ENCODE measurements at regions not wholly inside any gene's neighbourhood (a gene's known extent, or its start where the extent isn't known, plus 50 kb on each side); places are given as distances from the start of the nearest gene placed in this dataset.
A peak's percentile ranks its signal among the peaks of the same experiment; 100 is the strongest.
"Not testable (repeated sequence)": the region's sequence is repeated elsewhere in the genome, so short reads cannot be mapped to it uniquely, and the experiment has no call there.

DNA sequence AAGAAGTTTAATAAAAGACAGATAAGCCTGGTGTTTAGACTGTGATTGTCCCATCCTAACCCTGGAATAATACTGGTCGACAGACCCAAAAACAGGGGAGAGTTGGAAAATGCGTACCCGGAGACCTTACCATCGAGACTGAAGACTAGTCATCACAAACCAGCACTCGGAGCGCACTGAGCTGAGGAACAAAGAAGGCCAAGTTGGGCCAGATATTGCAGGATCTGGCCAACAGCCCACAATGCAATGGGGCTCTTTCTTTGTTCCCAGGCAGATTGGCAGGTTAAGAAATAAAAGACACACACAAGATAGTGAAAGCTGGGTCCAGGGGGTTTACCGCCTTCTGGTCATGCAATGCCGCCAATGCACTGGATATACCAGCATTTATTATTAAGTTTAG lies 188.7 kb upstream of the RAI14 start:
- no peak overlapping the region for H3K4me3 ChIP-seq (ENCODE audit: low read depth, low read length)
- no peak for DNase-seq (ENCODE audit: low read depth)
- TF ChIP-seq POLR2A (IDR thresholded peaks at IDR 0.05; ENCODE audit: extremely low read depth, insufficient read length): no peak
- TF ChIP-seq MAX (IDR thresholded peaks at IDR 0.05; ENCODE audit: low read depth, low read length): no peak
- no peak for TF ChIP-seq MYC (IDR thresholded peaks at IDR 0.05; ENCODE audit: low read depth, low read length)
- no peak for TF ChIP-seq CTCF (IDR thresholded peaks at IDR 0.05; ENCODE audit: low read depth, low read length)

DNA sequence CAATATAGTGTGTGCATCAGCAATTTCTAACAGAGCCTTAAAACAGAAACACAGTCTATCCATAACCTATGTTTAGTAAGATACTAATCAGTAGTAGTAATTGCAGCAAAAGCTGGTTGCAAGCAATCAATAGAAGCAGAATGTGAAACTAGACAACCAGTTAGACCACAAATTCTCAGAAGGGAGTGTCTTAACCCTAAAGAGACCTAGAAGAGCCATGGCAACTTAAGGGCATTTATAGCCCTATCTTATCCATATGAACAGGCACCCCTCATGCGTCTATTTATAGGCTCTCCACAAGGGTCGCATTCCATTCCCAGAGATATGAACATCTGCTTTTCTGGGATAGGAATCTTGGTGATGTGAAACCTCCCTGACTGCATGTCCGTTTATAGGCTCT lies 188.1 kb upstream of the RAI14 start:
- not testable (repeated sequence) for DNase-seq (ENCODE audit: low read depth); H3K4me3 ChIP-seq (ENCODE audit: low read depth, low read length)

DNA sequence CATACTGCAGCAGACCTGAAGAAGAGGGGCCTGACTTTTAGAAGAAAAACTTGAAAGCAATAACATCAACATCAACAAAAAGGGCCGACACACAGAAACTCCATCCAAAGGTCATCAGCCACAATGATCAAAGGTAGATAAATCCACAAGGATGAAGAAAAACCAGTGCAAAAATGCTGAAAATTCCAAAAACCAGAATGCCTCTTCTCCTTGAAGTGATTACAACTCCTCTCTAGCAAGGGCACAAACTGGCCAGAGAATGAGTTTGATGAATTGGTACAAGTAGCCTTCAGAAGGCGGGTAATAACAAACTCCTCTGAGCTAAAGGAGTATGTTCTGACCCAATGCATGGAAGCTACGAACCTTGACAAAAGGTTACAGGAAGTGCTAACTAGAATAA lies 186.2 kb upstream of the RAI14 start:
- no peak for DNase-seq (ENCODE audit: low read depth)
- TF ChIP-seq CTCF (IDR thresholded peaks at IDR 0.05; ENCODE audit: low read depth, low read length) (no peak), POLR2A (IDR thresholded peaks at IDR 0.05; ENCODE audit: extremely low read depth, insufficient read length) (no peak), MAX (IDR thresholded peaks at IDR 0.05; ENCODE audit: low read depth, low read length) (no peak)
- H3K4me3 ChIP-seq (ENCODE audit: low read depth, low read length): no peak overlapping the region

GRCh38 chr5:34474573-34475021 lies 181.5 kb upstream of the RAI14 start:
- TF ChIP-seq POLR2A (IDR thresholded peaks at IDR 0.05; ENCODE audit: extremely low read depth, insufficient read length): no peak
- TF ChIP-seq CTCF (IDR thresholded peaks at IDR 0.05; ENCODE audit: low read depth, low read length): peak; percentile 97
- TF ChIP-seq MAX (IDR thresholded peaks at IDR 0.05; ENCODE audit: low read depth, low read length): peak; percentile 16; the same call in 1 of the 2 replicates
- TF ChIP-seq MYC (IDR thresholded peaks at IDR 0.05; ENCODE audit: low read depth, low read length): peak; percentile 9; the same call in 1 of the 2 replicates
- DNase-seq (ENCODE audit: low read depth): peak; percentile 64
- no peak overlapping the region for H3K4me3 ChIP-seq (ENCODE audit: low read depth, low read length)

DNA sequence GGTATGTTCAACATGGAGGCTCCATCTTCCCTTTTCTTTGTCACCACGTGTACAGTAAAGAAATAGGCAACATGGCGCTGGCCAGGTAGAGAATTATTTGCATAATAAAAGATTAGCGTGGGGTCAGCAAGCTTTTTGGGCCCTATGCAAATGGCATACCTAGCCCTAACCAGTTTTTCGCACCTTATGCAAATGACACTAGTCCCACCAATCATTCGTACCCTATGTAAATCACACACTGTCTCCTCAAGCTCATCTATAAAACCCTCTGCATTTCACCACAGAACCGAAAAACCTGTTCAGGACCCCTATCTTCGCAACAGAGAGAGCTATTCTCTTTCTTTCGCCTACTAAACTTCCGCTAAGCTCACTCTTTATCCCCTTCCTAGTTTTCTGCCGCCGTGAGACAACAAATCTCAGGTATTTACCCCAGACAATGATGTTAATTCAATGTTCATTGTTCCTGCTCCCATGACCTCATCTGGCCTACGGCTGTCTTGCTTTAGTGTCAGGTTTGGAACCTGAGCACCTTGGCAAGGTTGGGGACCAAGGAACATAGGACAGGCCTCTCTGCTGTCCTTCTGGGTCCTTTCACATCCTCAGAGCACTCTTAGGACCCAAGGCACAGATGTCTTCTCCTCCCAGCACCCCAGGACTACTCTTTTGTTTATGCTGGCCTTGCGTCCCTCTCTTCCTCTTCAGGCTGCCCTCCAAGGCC lies 180.7 kb upstream of the RAI14 start:
- H3K4me3 ChIP-seq (ENCODE audit: low read depth, low read length): no peak overlapping the region
- no peak for DNase-seq (ENCODE audit: low read depth)
- no peak for TF ChIP-seq CTCF (IDR thresholded peaks at IDR 0.05; ENCODE audit: low read depth, low read length)
- no peak for TF ChIP-seq MAX (IDR thresholded peaks at IDR 0.05; ENCODE audit: low read depth, low read length)
- TF ChIP-seq MYC (IDR thresholded peaks at IDR 0.05; ENCODE audit: low read depth, low read length): no peak
- no peak for TF ChIP-seq POLR2A (IDR thresholded peaks at IDR 0.05; ENCODE audit: extremely low read depth, insufficient read length)

DNA sequence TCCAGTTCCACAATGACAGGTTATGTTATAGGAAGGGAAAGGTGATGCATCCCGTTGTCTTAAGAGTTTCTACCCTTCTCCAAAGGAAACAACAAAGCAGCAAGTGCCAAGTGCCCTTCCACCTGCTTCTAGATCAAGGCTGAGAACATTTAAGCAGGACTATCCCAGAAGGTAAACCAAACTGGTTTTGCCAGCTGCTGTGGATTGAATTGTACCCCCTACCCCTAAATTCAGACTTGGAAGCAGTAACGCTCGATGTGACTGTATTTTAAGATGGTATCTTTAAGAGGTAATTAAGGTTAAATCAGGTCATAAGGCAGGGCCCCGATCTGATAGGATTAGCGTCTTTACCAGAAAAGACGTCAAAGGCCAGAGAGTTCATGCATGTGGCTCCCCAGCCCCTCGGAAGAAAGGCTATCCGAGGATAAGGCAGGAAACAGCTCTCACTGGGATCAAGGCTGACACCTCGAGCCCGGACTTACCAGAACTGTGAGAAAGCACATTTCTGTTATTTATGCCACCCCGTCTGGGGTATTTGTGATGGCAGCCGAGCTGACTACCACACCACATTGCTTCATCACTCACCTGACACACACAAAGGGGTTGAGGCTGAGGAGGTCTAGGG lies 179.1 kb upstream of the RAI14 start:
- DNase-seq (ENCODE audit: low read depth): no peak
- no peak overlapping the region for H3K4me3 ChIP-seq (ENCODE audit: low read depth, low read length)
- TF ChIP-seq MAX (IDR thresholded peaks at IDR 0.05; ENCODE audit: low read depth, low read length): no peak
- TF ChIP-seq POLR2A (IDR thresholded peaks at IDR 0.05; ENCODE audit: extremely low read depth, insufficient read length): no peak
- TF ChIP-seq MYC (IDR thresholded peaks at IDR 0.05; ENCODE audit: low read depth, low read length): no peak
- TF ChIP-seq CTCF (IDR thresholded peaks at IDR 0.05; ENCODE audit: low read depth, low read length): no peak
